DMS79 (cell line): ENCODE measurements at regions not wholly inside any gene's neighbourhood (a gene's known extent, or its start where the extent isn't known, plus 50 kb on each side); places are given as distances from the start of the nearest gene placed in this dataset.

ENCODE experiments used
- DNase-seq: peaks from one replicate; lab custom pipeline; 2025; lab: John Stamatoyannopoulos, UW

DNA sequence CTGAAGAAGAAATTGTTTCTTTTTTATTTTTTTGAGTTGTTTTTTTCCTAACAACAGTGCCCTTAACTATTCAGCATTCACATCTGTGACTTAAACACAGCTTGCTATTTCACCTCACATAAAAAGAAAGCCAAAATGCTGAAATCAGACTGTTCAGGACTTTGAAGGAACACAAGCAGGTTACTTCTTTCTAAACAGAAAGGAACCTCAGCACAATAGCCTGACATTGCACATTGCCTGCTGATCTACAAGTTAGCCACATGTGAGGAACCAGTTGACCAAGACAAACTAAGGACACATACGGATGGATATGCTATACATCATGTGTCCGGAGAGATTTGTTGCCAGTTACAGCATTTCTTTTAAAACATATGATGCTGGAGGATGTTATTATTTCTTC, 331.1 kb downstream of the FSIP2 start:
- no peak for DNase-seq

DNA sequence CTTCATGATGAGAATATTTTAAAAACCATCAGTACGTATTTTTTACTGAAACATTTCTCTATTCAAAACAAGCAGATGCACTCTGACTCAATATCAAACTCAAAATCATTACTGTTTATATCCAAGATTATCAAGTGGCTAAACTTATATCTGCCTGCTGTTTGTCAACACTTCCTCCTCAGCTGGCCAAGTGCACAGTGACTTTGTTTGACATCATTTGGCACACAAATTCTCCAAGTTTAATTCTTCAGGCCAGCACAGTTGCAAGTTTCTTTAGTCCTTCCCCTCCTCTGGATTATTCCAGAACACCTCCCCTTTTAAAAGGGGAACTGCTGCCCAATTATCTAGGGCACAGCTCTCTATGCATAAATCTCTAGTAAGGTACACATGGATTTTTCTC, 346.6 kb downstream of the FSIP2 start:
- DNase-seq, result no peak

DNA sequence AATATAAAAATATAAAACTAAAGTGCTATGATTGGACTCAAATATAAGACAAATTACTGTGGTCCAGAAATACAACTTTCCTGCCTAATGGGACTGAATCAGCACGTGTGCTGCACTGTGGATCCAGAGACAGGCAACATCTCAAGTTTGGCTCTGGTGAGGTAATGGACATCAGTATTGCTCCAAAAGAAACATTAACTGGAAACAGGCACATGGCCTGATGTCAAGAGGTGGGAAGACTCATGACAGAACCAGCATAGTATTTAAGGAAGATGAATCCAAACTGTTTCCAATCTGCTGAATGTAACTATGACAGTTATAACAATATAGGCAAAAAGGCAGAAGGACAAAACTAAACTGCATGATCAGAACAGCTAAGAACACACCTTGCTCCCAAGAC, 354.6 kb downstream of the FSIP2 start:
- no peak for DNase-seq

- DNase-seq, result no peak
Measured at GRCh38 chr2:186098821-186099220, 360.2 kb downstream of the FSIP2 start.

DNA sequence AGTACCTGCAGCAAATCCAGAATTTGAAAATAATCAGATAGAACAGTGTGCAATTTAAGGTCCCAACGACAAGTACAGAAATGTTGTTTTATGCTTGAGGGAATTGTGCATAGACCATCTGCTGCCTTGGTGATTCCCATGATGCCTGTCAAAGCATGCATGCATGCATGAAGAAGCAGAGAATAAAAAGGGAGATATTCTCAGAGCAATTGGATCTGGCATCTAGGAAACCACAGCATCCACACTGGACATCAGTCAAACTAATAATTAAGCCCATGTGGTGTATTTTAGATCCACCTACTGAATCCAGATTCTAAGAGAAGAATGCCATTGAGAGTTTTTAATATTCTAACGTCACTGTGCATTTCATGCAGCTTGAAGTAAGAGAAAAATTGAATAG, 361.2 kb downstream of the FSIP2 start:
- DNase-seq, result no peak

DNA sequence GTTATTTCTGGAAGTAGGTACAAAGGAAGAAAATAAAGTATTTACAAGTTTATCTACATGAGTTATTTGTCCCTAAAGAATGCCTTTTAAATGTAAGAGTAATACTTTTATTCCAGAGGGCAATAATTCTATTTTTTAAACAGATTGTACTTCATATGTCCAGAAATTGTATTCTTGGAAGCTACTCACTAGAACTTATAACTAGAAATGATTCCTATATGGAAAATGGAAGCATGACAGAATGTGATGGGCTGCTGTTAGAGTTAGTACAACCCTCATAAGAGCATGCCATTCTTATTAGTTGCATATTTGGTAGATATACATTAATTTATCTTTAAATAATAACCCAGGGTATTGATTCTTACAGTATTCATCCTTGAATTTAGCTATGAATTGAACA, 362.0 kb downstream of the FSIP2 start:
- no peak for DNase-seq

DNA sequence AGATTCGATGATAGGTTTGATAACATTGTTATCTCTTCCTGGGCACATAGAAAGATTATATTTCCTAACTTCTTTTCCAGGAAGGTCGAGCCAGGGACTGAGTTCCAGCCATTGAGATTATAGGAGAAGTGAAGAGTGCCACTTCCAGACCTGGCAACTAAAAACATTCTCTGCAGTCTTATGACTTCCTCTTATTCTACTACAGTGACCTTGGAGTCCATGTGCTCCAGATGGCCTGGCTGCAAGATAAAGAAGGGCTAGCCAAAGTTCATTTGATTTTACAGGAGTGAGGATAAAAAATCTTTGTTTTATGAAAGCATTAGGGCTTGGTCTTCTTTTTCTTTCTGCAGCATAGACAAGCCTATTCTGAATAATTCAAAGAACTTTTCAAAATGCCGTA, 363.0 kb downstream of the FSIP2 start:
- no peak for DNase-seq

GRCh38 chr2:186103276-186103675, 364.7 kb downstream of the FSIP2 start:
- no peak for DNase-seq

DNA sequence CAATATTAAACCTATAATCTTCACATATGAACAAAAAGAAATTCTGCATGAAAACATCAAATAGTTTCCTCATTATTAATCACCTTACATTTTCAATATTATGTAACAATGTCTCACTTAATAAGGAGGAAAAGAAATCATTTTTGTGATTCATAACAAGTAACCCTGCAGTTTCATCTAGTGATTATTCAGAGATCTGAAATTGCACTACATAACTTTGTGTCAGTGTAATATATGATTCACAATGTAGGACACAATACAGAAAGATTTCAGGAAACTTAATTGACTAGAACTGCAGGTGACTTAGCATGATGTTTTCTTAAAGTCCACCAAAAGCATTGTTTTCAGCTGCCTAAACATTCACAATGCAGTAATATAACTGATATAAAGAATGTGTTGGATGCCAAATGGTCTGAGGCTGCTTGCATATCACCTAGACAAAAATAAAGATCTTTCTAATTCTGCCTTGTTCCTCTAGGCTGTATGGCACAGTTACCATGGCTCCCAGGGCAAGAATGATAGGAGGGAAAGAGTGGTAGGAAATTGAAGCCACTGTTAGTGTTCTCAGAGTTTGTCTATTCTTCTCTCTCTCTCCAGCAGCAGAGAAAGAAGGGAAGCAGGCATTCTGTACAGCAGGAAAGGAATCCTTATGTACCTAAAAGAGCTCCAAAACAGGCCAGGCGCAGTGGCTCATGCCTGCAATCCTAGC, 366.6 kb downstream of the FSIP2 start:
- DNase-seq, result no peak

GRCh38 chr2:186108470-186108869, 369.9 kb downstream of the FSIP2 start:
- DNase-seq, result no peak

GRCh38 chr2:186113284-186113683, 372.8 kb upstream of the ZC3H15 start:
- no peak for DNase-seq

- DNase-seq, result no peak
Measured at GRCh38 chr2:186125156-186125555, 360.9 kb upstream of the ZC3H15 start.

DNA sequence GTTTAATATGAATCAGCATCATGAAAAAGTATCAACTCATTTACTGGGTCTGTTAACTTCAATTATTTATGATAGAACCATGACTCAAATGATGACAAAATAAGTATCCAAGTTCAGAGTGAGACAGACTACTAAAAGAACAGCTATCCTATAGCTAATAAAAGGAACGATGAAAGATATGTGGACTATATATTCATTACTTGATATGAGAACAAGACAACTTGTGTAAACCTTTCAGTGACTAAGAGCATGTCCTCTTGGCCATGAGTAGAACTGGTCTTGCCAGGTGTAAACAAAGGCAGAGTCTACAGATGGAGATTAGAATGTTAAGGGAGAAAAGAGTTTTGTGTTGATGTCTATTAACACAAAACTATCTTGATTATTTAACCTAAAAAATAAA, 360.4 kb upstream of the ZC3H15 start:
- DNase-seq, result no peak

GRCh38 chr2:186126181-186126580, 359.9 kb upstream of the ZC3H15 start:
- DNase-seq, result no peak

GRCh38 chr2:186129767-186130581, 356.1 kb upstream of the ZC3H15 start:
- DNase-seq, result no peak

GRCh38 chr2:186130748-186131641, 355.1 kb upstream of the ZC3H15 start:
- DNase-seq, result no peak

DNA sequence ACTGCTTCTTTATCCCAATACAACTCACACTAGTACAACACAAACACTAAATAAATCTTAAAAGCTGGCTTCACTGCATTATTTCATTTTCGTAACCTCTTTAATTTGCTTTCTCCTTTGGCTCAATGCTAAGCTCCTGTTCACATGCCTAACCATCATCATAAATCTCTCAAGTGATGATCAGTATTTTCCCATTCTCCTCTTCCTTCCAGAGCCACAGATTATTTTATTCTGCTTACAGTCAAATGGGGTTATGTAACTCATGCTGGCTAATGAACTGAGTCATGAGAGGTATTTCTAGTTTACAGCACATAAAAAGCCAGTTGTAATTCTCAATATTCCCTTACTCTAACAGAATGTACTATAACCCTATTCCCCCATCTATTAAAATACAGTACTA, 350.4 kb upstream of the ZC3H15 start:
- no peak for DNase-seq

GRCh38 chr2:186136860-186137259, 349.2 kb upstream of the ZC3H15 start:
- DNase-seq, result no peak

DNA sequence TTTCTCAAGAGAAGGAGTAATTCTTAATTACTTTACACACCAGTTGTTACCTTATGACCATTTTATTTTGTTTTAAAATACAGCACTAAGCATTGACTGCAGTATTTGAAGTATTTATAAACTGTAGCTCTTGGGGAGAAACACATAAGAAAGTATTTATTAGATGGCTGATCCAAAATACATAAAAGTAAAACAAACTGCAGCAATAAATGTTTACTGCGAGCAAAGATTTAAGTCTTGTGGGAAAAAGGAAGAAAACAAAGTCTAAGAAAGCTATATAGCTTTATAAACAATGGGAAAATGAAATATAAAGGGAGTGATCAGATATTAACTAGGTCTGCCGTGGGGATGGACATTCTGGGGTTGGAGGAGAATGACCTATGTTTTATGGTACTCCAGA, 347.2 kb upstream of the ZC3H15 start:
- no peak for DNase-seq

- DNase-seq, result no peak
Measured at GRCh38 chr2:186159101-186159500, 327.0 kb upstream of the ZC3H15 start.

GRCh38 chr2:186164325-186164724, 321.7 kb upstream of the ZC3H15 start:
- DNase-seq, result no peak

- DNase-seq, result no peak
Measured at GRCh38 chr2:186170693-186171092, 315.4 kb upstream of the ZC3H15 start.

- no peak for DNase-seq
Measured at GRCh38 chr2:186181625-186182024, 304.4 kb upstream of the ZC3H15 start.
